Stimulated activated CD8-positive, alpha-beta memory T cell treated with anti-CD3 and anti-CD28 coated beads, Interleukin-7, amount 100 ng/mL, for 24 hours (primary cell): ENCODE measurements at regions not wholly inside any gene's neighbourhood (a gene's known extent, or its start where the extent isn't known, plus 50 kb on each side); places are given as distances from the start of the nearest gene placed in this dataset.
"Not testable (repeated sequence)": the region's sequence is repeated elsewhere in the genome, so short reads cannot be mapped to it uniquely, and the experiment has no call there.

Source experiments
- DNase-seq: peaks from one replicate; pipeline ENCODE4 v3.0.0-alpha.2; 2020; ENCODE audit warnings: low read depth

GRCh38 chr11:3443700-3444419 lies 64.9 kb upstream of the ZNF195 start:
- DNase-seq, result not testable (repeated sequence)

GRCh38 chr11:3437441-3437840 lies 58.5 kb upstream of the ZNF195 start:
- not testable (repeated sequence) for DNase-seq

- no peak for DNase-seq
Observed at GRCh38 chr11:3434976-3435375, 56.0 kb upstream of the ZNF195 start.

- not testable (repeated sequence) for DNase-seq
Observed at GRCh38 chr11:3429191-3429590, 50.2 kb upstream of the ZNF195 start.
